Right atrium auricular region (tissue), 2 donors: ENCODE measurements at regions not wholly inside any gene's neighbourhood (a gene's known extent, or its start where the extent isn't known, plus 50 kb on each side); places are given as distances from the start of the nearest gene placed in this dataset.
A peak's percentile ranks its signal among the peaks of the same experiment; 100 is the strongest.

Experiments used
- DNase-seq: peaks from one replicate; pipeline ENCODE4 v3.0.0-alpha.2; 2019; ENCODE audit warnings: low spot score
- H3K27ac ChIP-seq, 2 donors: fragments of 200-600 bp; sonication (generic); 1 replicate in 1 of 2; 2 replicates in 1 of 2; pipeline ENCODE4 v1.5.1; 2016 to 2019
- H3K27me3 ChIP-seq, 2 donors: fragments of 200-600 bp; sonication (generic); one replicate each; pipeline versions ENCODE4 v1.5.1 to v1.6.0; 2017 to 2019
- H3K36me3 ChIP-seq: fragments of 200-600 bp; sonication (generic); one replicate; pipeline ENCODE4 v1.5.1; 2016
- H3K4me1 ChIP-seq, 2 donors: fragments of 200-600 bp; sonication (generic); one replicate each; pipeline versions ENCODE4 v1.5.1 to v1.6.0; 2017 to 2019
- H3K4me3 ChIP-seq, 2 donors: fragments of 200-600 bp; sonication (generic); 1 replicate in 1 of 2; 2 replicates in 1 of 2; pipeline ENCODE4 v1.5.1; 2017 to 2019; ENCODE audit warnings: mild to moderate bottlenecking in 1 of 2, moderate library complexity in 1 of 2
- H3K9me3 ChIP-seq, 2 donors: fragments of 200-600 bp; sonication (generic); one replicate each; pipeline ENCODE4 v1.5.1; 2019
- CTCF ChIP-seq, 2 donors: fragments of 200-600 bp; sonication (generic); IDR thresholded peaks; one replicate each; pipeline ENCODE4 v1.5.1; 2019; ENCODE audit warnings: antibody characterized with exemption in 2 of 2

- no peaks in the 10 kb centered on the region for H3K4me1 ChIP-seq
- H3K9me3 ChIP-seq = no peaks in the 10 kb centered on the region
- no peak overlapping the region for H3K27ac ChIP-seq
- peak; percentile 26 for DNase-seq
- H3K36me3 ChIP-seq = no peaks in the 10 kb centered on the region
- no peak for TF ChIP-seq CTCF (IDR thresholded peaks at IDR 0.05)
- H3K4me3 ChIP-seq = no peak overlapping the region
- no peaks in the 10 kb centered on the region for H3K27me3 ChIP-seq
Observed at GRCh38 chr9:86168256-86168655, 68.9 kb upstream of the GOLM1 start.

GRCh38 chr9:86166546-86166945 lies 67.2 kb upstream of the GOLM1 start:
- TF ChIP-seq CTCF (IDR thresholded peaks at IDR 0.05) = no peak
- no peaks in the 10 kb centered on the region for H3K27me3 ChIP-seq
- H3K4me1 ChIP-seq = no peaks in the 10 kb centered on the region
- no peaks in the 10 kb centered on the region for H3K36me3 ChIP-seq
- no peaks in the 10 kb centered on the region for H3K9me3 ChIP-seq
- H3K4me3 ChIP-seq = no peak overlapping the region
- H3K27ac ChIP-seq = no peak overlapping the region
- DNase-seq = no peak

GRCh38 chr9:86163503-86163902 lies 64.1 kb upstream of the GOLM1 start:
- no peaks in the 10 kb centered on the region for H3K4me1 ChIP-seq
- no peak overlapping the region for H3K4me3 ChIP-seq
- no peak overlapping the region for H3K27ac ChIP-seq
- no peaks in the 10 kb centered on the region for H3K27me3 ChIP-seq
- TF ChIP-seq CTCF (IDR thresholded peaks at IDR 0.05) = no peak
- DNase-seq = no peak
- no peaks in the 10 kb centered on the region for H3K36me3 ChIP-seq
- no peaks in the 10 kb centered on the region for H3K9me3 ChIP-seq
